Right lobe of liver (tissue), 6 donors: ENCODE measurements at regions not wholly inside any gene's neighbourhood (a gene's known extent, or its start where the extent isn't known, plus 50 kb on each side); places are given as distances from the start of the nearest gene placed in this dataset.
A peak's percentile ranks its signal among the peaks of the same experiment; 100 is the strongest.

Experiments
- ATAC-seq, 4 donors: fragments of 200-7000 bp; cut with Tn5 transposase; one replicate each; pipeline ENCODE4 v1.9.1; 2020; ENCODE audit warnings: mild to moderate bottlenecking in 4 of 4, moderate library complexity in 4 of 4
- DNase-seq, 3 donors: peaks; one replicate each; pipeline ENCODE4 v3.0.0-alpha.2; 2020
- H3K27ac ChIP-seq, 3 donors: fragments of 200-600 bp; one replicate each; pipeline ENCODE4 v1.8.0; 2022
- H3K27me3 ChIP-seq, 2 donors: fragments of 200-600 bp; one replicate each; pipeline ENCODE4 v1.8.0; 2022
- H3K36me3 ChIP-seq, 4 donors: fragments of 200-600 bp; sonication (generic) in 1 of 4; one replicate each; pipeline versions ENCODE4 v1.5.1 to v1.8.0; 2017 to 2022; ENCODE audit warnings: control low read depth in 1 of 4
- H3K4me1 ChIP-seq, 4 donors: fragments of 200-600 bp; sonication (generic) in 1 of 4; one replicate each; pipeline versions ENCODE4 v1.5.1 to v1.8.0; 2017 to 2022; ENCODE audit warnings: control low read depth in 1 of 4
- H3K4me3 ChIP-seq, 3 donors: fragments of 200-600 bp; one replicate each; pipeline ENCODE4 v1.8.0; 2022
- H3K9me3 ChIP-seq, 4 donors: fragments of 200-600 bp; sonication (generic) in 1 of 4; one replicate each; pipeline versions ENCODE4 v1.5.1 to v1.8.0; 2017 to 2022; ENCODE audit warnings: control low read depth in 1 of 4
- POLR2A ChIP-seq: fragments of 450-650 bp; IDR thresholded peaks from one replicate; pipeline ENCODE4 v1.6.1; 2017; ENCODE audit warnings: antibody characterized with exemption, mild to moderate bottlenecking
- WGBS: methylation state at CpG from one replicate; pipeline ENCODE4 v1.1.6; 2018; ENCODE audit warnings: low coverage, low lambda C conversion rate; ENCODE audit not compliant: insufficient coverage; ENCODE audit errors: missing lambda C conversion rate; 5-methylcytosine and 5-hydroxymethylcytosine counted together
- intact Hi-C, 2 donors: fragments of 100-400 bp; cut with DNase I; formaldehyde crosslinking; loops; one replicate each; pipeline versions ENCODE4 v1.11.2 to v1.14.1; 2022
- TF ChIP-seq, protein P1 (sequence below), 4 donors: fragments of 200-600 bp in 3 of 4; fragments of 450-650 bp in 1 of 4; IDR thresholded peaks; one replicate each; pipeline versions ENCODE4 v1.5.1 to v1.8.0; 2016 to 2022; ENCODE audit warnings: antibody characterized with exemption in 4 of 4, mild to moderate bottlenecking in 2 of 4
- donor health status: DM: no; HTN: yes; CAD: no.
- donor health status: DM: no; HTN: no; CAD: no.
- donor health status: DM: no; HTN: no; CAD: no.
- donor health status: DM: no; HTN: yes; CAD: no.
- donor health status: DM: no; HTN: yes; CAD: no.

- 44% methylated on average over 2 of the region's 2 CpGs for WGBS
- no peaks in the 10 kb centered on the region for H3K9me3 ChIP-seq
- H3K4me3 ChIP-seq = no peak overlapping the region
- H3K27ac ChIP-seq = no peak overlapping the region
- intact Hi-C loops = no loop called here
- ATAC-seq (no peak), DNase-seq (no peak)
- no peak for TF ChIP-seq POLR2A
- TF ChIP-seq, protein P1, sequence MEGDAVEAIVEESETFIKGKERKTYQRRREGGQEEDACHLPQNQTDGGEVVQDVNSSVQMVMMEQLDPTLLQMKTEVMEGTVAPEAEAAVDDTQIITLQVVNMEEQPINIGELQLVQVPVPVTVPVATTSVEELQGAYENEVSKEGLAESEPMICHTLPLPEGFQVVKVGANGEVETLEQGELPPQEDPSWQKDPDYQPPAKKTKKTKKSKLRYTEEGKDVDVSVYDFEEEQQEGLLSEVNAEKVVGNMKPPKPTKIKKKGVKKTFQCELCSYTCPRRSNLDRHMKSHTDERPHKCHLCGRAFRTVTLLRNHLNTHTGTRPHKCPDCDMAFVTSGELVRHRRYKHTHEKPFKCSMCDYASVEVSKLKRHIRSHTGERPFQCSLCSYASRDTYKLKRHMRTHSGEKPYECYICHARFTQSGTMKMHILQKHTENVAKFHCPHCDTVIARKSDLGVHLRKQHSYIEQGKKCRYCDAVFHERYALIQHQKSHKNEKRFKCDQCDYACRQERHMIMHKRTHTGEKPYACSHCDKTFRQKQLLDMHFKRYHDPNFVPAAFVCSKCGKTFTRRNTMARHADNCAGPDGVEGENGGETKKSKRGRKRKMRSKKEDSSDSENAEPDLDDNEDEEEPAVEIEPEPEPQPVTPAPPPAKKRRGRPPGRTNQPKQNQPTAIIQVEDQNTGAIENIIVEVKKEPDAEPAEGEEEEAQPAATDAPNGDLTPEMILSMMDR (IDR thresholded peaks at IDR 0.05) = no peak
- H3K27me3 ChIP-seq = no peaks in the 10 kb centered on the region
- no peaks in the 10 kb centered on the region for H3K4me1 ChIP-seq
- H3K36me3 ChIP-seq = no peaks in the 10 kb centered on the region
These were observed 54.4 kb upstream of the IQCM start for GRCh38 chr4:149870008-149870407.

DNA sequence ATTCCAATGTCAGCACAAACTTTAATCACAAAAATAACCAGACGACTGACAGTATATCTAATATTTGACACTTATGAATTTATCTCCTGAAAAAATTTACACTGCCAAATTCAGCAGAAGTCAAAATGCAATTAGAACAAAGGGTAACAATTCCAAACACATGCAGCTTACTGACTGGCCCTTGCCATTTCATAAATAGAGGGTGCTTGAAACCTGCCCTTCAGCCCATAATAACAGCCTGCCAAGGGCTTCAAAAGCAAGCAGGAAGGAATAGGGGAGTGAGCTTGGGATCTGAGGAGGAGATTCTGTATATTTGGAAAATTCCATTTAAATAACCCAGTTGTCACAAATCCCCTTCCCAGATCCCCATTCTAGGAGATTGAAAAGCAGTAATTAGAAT lies 66.1 kb upstream of the IQCM start:
- 60% methylated on average over 1 of the region's 1 CpG for WGBS
- Histone ChIP-seq H3K9me3 (no peaks in the 10 kb centered on the region), H3K36me3 (no peaks in the 10 kb centered on the region), H3K27me3 (no peaks in the 10 kb centered on the region), H3K27ac (no peak overlapping the region), H3K4me3 (no peak overlapping the region), H3K4me1 (peaks cover 0 to 16% (median 5%) of the 10 kb centered on the region in 4 donors)
- DNase-seq (no peak), ATAC-seq (no peak)
- no peak for TF ChIP-seq POLR2A
- TF ChIP-seq, protein P1 (IDR thresholded peaks at IDR 0.05) = no peak
- intact Hi-C loops = no loop called here

DNA sequence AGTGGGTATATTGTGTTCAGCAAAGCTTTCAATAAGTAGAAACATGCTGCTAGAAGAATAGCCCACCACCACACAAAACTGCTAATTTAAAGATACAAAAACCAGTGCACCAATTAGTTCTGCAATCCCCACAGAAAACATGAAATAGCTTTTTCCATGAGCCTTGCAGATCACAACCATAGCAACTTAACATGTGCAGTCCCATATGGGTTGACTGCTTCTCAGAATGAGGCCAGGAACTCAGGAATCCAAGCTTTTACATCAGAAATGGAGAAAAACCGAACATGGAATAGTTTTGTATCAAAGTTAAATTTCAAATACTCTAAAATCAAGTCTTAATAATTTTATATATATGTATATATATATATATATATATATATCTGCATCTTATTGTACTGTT lies 66.6 kb upstream of the IQCM start:
- Histone ChIP-seq H3K27ac (no peak overlapping the region), H3K4me3 (no peak overlapping the region), H3K9me3 (no peaks in the 10 kb centered on the region), H3K27me3 (no peaks in the 10 kb centered on the region), H3K4me1 (peaks cover 0 to 16% (median 5%) of the 10 kb centered on the region in 4 donors), H3K36me3 (no peaks in the 10 kb centered on the region)
- no peak for ATAC-seq
- intact Hi-C loops = no loop called here
- DNase-seq = no peak
- TF ChIP-seq, protein P1 (IDR thresholded peaks at IDR 0.05) = no peak
- TF ChIP-seq POLR2A = no peak
- 38% methylated on average over 1 of the region's 1 CpG for WGBS

- intact Hi-C loops = no loop called here
- 34% methylated on average over 6 of the region's 6 CpGs for WGBS
- DNase-seq (peak; percentile 50 to 84 (median 72)), ATAC-seq (peak; percentile 86 to 94 (median 90))
- Histone ChIP-seq H3K4me1 (peaks cover 0 to 16% (median 5%) of the 10 kb centered on the region in 4 donors), H3K27me3 (no peaks in the 10 kb centered on the region), H3K4me3 (no peak overlapping the region), H3K9me3 (no peaks in the 10 kb centered on the region), H3K27ac (no peak overlapping the region), H3K36me3 (no peaks in the 10 kb centered on the region)
- TF ChIP-seq POLR2A = no peak
- TF ChIP-seq, protein P1 (IDR thresholded peaks at IDR 0.05) = no peak
These were observed 68.4 kb upstream of the IQCM start for GRCh38 chr4:149884046-149884445.
